H9 (cell line): ENCODE measurements at regions not wholly inside any gene's neighbourhood (a gene's known extent, or its start where the extent isn't known, plus 50 kb on each side); places are given as distances from the start of the nearest gene placed in this dataset.

Experiments
- DNase-seq: peaks from one replicate; pipeline ENCODE4 v3.0.0-alpha.2; 2017
- H2AFZ ChIP-seq: one replicate; pipeline ENCODE4 v1.6.1; 2013; ENCODE audit warnings: mild to moderate bottlenecking, low read length, control low read depth, moderate library complexity
- H2AK5ac ChIP-seq: 2 replicates; pipeline ENCODE4 v1.6.1; 2013; ENCODE audit warnings: low read length, control low read depth, mixed read lengths; ENCODE audit not compliant: insufficient read length
- H2BK120ac ChIP-seq: one replicate; pipeline ENCODE4 v1.6.1; 2013; ENCODE audit warnings: low read depth, mild to moderate bottlenecking, low read length, control low read depth, inconsistent platforms; ENCODE audit not compliant: poor library complexity, severe bottlenecking
- H2BK12ac ChIP-seq: 2 replicates; pipeline ENCODE4 v1.6.1; 2013; ENCODE audit warnings: low read length, control low read depth, mixed read lengths, low read depth; ENCODE audit not compliant: insufficient read length
- H2BK15ac ChIP-seq: 2 replicates; pipeline ENCODE4 v1.6.1; 2013; ENCODE audit warnings: low read depth, low read length, control low read depth
- H2BK20ac ChIP-seq: one replicate; pipeline ENCODE4 v1.6.1; 2013; ENCODE audit warnings: low read depth, mild to moderate bottlenecking, low read length, control low read depth, inconsistent platforms; ENCODE audit not compliant: poor library complexity, severe bottlenecking
- H2BK5ac ChIP-seq: 2 replicates; pipeline ENCODE4 v1.6.1; 2013; ENCODE audit warnings: low read length, control low read depth, mixed read lengths; ENCODE audit not compliant: insufficient read length
- H3K14ac ChIP-seq: 2 replicates; pipeline ENCODE4 v1.6.1; 2013; ENCODE audit warnings: low read length, control low read depth; ENCODE audit not compliant: insufficient read depth
- H3K18ac ChIP-seq: 2 replicates; pipeline ENCODE4 v1.6.1; 2013; ENCODE audit warnings: low read depth, mild to moderate bottlenecking, mixed read lengths, low read length, control low read depth; ENCODE audit not compliant: insufficient read length
- H3K23ac ChIP-seq: 2 replicates; pipeline ENCODE4 v1.6.1; 2013; ENCODE audit warnings: low read length, control low read depth, mixed read lengths, low read depth; ENCODE audit not compliant: insufficient read length
- H3K23me2 ChIP-seq: 2 replicates; pipeline ENCODE4 v1.6.1; 2013; ENCODE audit warnings: low read depth, mild to moderate bottlenecking, mixed read lengths, low read length, control low read depth; ENCODE audit not compliant: insufficient read length, poor library complexity, severe bottlenecking
- H3K27ac ChIP-seq: 2 replicates; pipeline ENCODE4 v1.5.1; 2013; ENCODE audit warnings: low read length, control low read depth, mixed read lengths, low read depth; ENCODE audit not compliant: insufficient read length
- H3K27me3 ChIP-seq: 2 replicates; pipeline ENCODE4 v1.6.1; 2013; ENCODE audit warnings: low read length, control low read depth, inconsistent platforms; ENCODE audit not compliant: insufficient read depth
- H3K4ac ChIP-seq: 2 replicates; pipeline ENCODE4 v1.6.1; 2013; ENCODE audit warnings: low read depth, mild to moderate bottlenecking, control low read depth, inconsistent platforms, low read length, moderate library complexity
- H3K4me1 ChIP-seq: 2 replicates; pipeline ENCODE4 v1.6.1; 2013; ENCODE audit warnings: low read length, control low read depth, inconsistent platforms; ENCODE audit not compliant: insufficient read depth
- H3K4me2 ChIP-seq: 2 replicates; pipeline ENCODE4 v1.6.1; 2013; ENCODE audit warnings: low read length, control low read depth, mixed read lengths; ENCODE audit not compliant: insufficient read length, insufficient read depth
- H3K56ac ChIP-seq: 2 replicates; pipeline ENCODE4 v1.6.1; 2013; ENCODE audit warnings: low read depth, mild to moderate bottlenecking, mixed read lengths, low read length, control low read depth; ENCODE audit not compliant: insufficient read length
- H3K79me1 ChIP-seq: 2 replicates; pipeline ENCODE4 v1.6.1; 2013; ENCODE audit warnings: low read depth, mild to moderate bottlenecking, moderate library complexity, low read length, control low read depth, inconsistent platforms; ENCODE audit not compliant: insufficient read depth, poor library complexity, severe bottlenecking
- H3K79me2 ChIP-seq: 2 replicates; pipeline ENCODE4 v1.6.1; 2013; ENCODE audit warnings: low read length, control low read depth, inconsistent platforms; ENCODE audit not compliant: insufficient read depth
- H3K9ac ChIP-seq: 2 replicates; pipeline ENCODE4 v1.6.1; 2013; ENCODE audit warnings: low read length, control low read depth, mixed read lengths; ENCODE audit not compliant: insufficient read length; ENCODE audit errors: extremely low read depth
- H3K9me3 ChIP-seq: one replicate; pipeline ENCODE4 v1.6.1; 2013; ENCODE audit warnings: low read depth, low read length, inconsistent platforms; ENCODE audit not compliant: control insufficient read depth
- H3T11ph ChIP-seq: one replicate; pipeline ENCODE4 v1.6.1; 2013; ENCODE audit warnings: mild to moderate bottlenecking, low read length, control low read depth, inconsistent platforms
- H4K20me1 ChIP-seq: one replicate; pipeline ENCODE4 v1.6.1; 2013; ENCODE audit not compliant: control insufficient read depth, insufficient read length, insufficient read depth
- H4K5ac ChIP-seq: 2 replicates; pipeline ENCODE4 v1.6.1; 2013; ENCODE audit warnings: low read depth, mild to moderate bottlenecking, mixed read lengths, low read length, control low read depth; ENCODE audit not compliant: insufficient read length
- H4K8ac ChIP-seq: replicated peaks from 2 replicates; pipeline ENCODE4 v1.6.1; 2013; ENCODE audit warnings: low read length, control low read depth, mixed read lengths, low read depth; ENCODE audit not compliant: insufficient read length
- H4K91ac ChIP-seq: 2 replicates; pipeline ENCODE4 v1.6.1; 2013; ENCODE audit warnings: low read depth, mild to moderate bottlenecking, moderate library complexity, mixed read lengths, low read length, control low read depth; ENCODE audit not compliant: insufficient read length
- H3K27ac Mint-ChIP-seq, 3 experiments: 2 replicates in 2 of 3; 3 replicates in 1 of 3; pipeline ENCODE4 v1.8.0; 2020 to 2021; ENCODE audit warnings: mixed read lengths in 3 of 3, mild to moderate bottlenecking in 1 of 3, moderate library complexity in 1 of 3
- H3K27me3 Mint-ChIP-seq: 2 replicates; pipeline ENCODE4 v1.8.0; 2021; ENCODE audit warnings: low read depth, mild to moderate bottlenecking, moderate library complexity, mixed read lengths
- H3K36me3 Mint-ChIP-seq, 3 experiments: 2 replicates in 2 of 3; 3 replicates in 1 of 3; pipeline ENCODE4 v1.8.0; 2020 to 2021; ENCODE audit warnings: low read depth in 3 of 3, mixed read lengths in 3 of 3; ENCODE audit not compliant: insufficient read depth in 1 of 3
- H3K4me1 Mint-ChIP-seq, 2 experiments: 2 replicates each; pipeline ENCODE4 v1.8.0; 2020; ENCODE audit warnings: mixed read lengths in 2 of 2
- H3K4me3 Mint-ChIP-seq, 2 experiments: 2 replicates in 1 of 2; 3 replicates in 1 of 2; pipeline ENCODE4 v1.8.0; 2020 to 2021; ENCODE audit warnings: mild to moderate bottlenecking in 2 of 2, mixed read lengths in 2 of 2, moderate library complexity in 1 of 2
- H3K9me3 Mint-ChIP-seq, 2 experiments: 2 replicates in 1 of 2; 3 replicates in 1 of 2; pipeline ENCODE4 v1.8.0; 2020; ENCODE audit warnings: mild to moderate bottlenecking in 2 of 2, mixed read lengths in 2 of 2, moderate library complexity in 1 of 2
- CTCF ChIP-seq: fragments of 200-600 bp; sonication (generic); conservative IDR thresholded peaks from 3 replicates; pipeline ENCODE4 v1.8.0; 2021; ENCODE audit warnings: antibody characterized with exemption, mild to moderate bottlenecking

GRCh38 chr4:107317611-107318010 lies 281.5 kb upstream of the DKK2 start:
- H4K20me1 ChIP-seq: no peaks in the 10 kb centered on the region
- no peak overlapping the region for H2BK20ac ChIP-seq
- H2BK5ac ChIP-seq: no peak overlapping the region
- H3K56ac ChIP-seq: no peak overlapping the region
- H3K18ac ChIP-seq: no peak overlapping the region
- H3K27me3 ChIP-seq: no peaks in the 10 kb centered on the region
- no peak overlapping the region for H4K8ac ChIP-seq
- no peaks in the 10 kb centered on the region for H3K4me1 ChIP-seq
- no peak overlapping the region for H3K4ac ChIP-seq
- H2BK15ac ChIP-seq: no peak overlapping the region
- Mint-ChIP-seq H3K4me3 (no peak overlapping the region), H3K27ac (no peak overlapping the region), H3K27me3 (no peaks in the 10 kb centered on the region), H3K4me1 (no peaks in the 10 kb centered on the region), H3K36me3 (no peaks in the 10 kb centered on the region), H3K9me3 (peaks cover 2 to 4% of the 10 kb centered on the region in 2 experiments; a peak in 2 of 5 replicates)
- no peak overlapping the region for H2BK12ac ChIP-seq
- H4K5ac ChIP-seq: no peak overlapping the region
- H2AK5ac ChIP-seq: no peak overlapping the region
- H3K4me2 ChIP-seq: no peak overlapping the region
- DNase-seq: no peak
- H2AFZ ChIP-seq: no peak overlapping the region
- no peak for TF ChIP-seq CTCF
- H3T11ph ChIP-seq: no peak overlapping the region
- H3K27ac ChIP-seq: no peak overlapping the region
- no peak overlapping the region for H3K14ac ChIP-seq
- H3K79me1 ChIP-seq: no peaks in the 10 kb centered on the region
- H4K91ac ChIP-seq: no peak overlapping the region
- no peak overlapping the region for H3K23ac ChIP-seq
- H3K9me3 ChIP-seq: no peaks in the 10 kb centered on the region
- no peak overlapping the region for H3K9ac ChIP-seq
- no peaks in the 10 kb centered on the region for H3K79me2 ChIP-seq
- no peak overlapping the region for H2BK120ac ChIP-seq
- H3K23me2 ChIP-seq: no peaks in the 10 kb centered on the region
